HepG2 (cell line): ENCODE measurements at regions not wholly inside any gene's neighbourhood (a gene's known extent, or its start where the extent isn't known, plus 50 kb on each side); places are given as distances from the start of the nearest gene placed in this dataset.

Experiments used
- ATAC-seq: fragments of 200-7000 bp; cut with Tn5 transposase; 3 replicates; pipeline ENCODE4 v1.9.1; 2020; ENCODE audit warnings: mild to moderate bottlenecking, moderate library complexity
- BruUV-seq: library from RNA; stranded (reverse); fragments of 400-500 nt; replicated peaks from 2 replicates; lab custom pipeline; 2021; lab: Mats Ljungman, UMichigan
- CTCF ChIA-PET: fragments of 300-600 bp; formaldehyde crosslinking; extraction: SDS; loops from one replicate; lab custom pipeline; 2021; ENCODE audit warnings: low total read pairs, inconsistent platforms, low intra/inter-chr PET ratio; lab: Yijun Ruan, JAX
- POLR2A ChIA-PET: fragments of 350-600 bp; sonication (Branson Sonifier 250); formaldehyde crosslinking; loops from one replicate; lab custom pipeline; 2020; ENCODE audit warnings: antibody characterized with exemption, inconsistent platforms; lab: Yijun Ruan, JAX
- DNase-seq: peaks from one replicate; pipeline ENCODE4 v3.0.0-alpha.2; 2015; ENCODE audit warnings: low spot score
- FAIRE-seq: peaks from 3 replicates; lab custom pipeline; 2011; peaks lifted over from hg19 to GRCh38; lab: Jason Lieb, UNC
- H2AFZ ChIP-seq: one replicate; pipeline ENCODE4 v1.6.1; 2011; ENCODE audit warnings: low read length, inconsistent platforms
- H3K27ac ChIP-seq: fragments of 300-600 bp; 3 replicates; pipeline ENCODE4 v1.8.0; 2011; ENCODE audit warnings: mixed run types, mild to moderate bottlenecking, mixed read lengths, low read length, inconsistent platforms; ENCODE audit not compliant: insufficient read depth; ENCODE audit errors: extremely low read length
- H3K27me3 ChIP-seq, 2 experiments: fragments of 200-600 bp in 1 of 2; 2 replicates in 1 of 2; 3 replicates in 1 of 2; pipeline versions ENCODE4 v1.6.0 to v1.8.0; 2011; ENCODE audit warnings: low read length in 2 of 2, mild to moderate bottlenecking in 2 of 2, moderate library complexity in 2 of 2, inconsistent platforms in 1 of 2; ENCODE audit not compliant: insufficient read depth in 2 of 2, control insufficient read depth in 1 of 2
- H3K36me3 ChIP-seq, 2 experiments: fragments of 200-600 bp in 1 of 2; replicated peaks in 1 of 2; 2 replicates in 1 of 2; 3 replicates in 1 of 2; pipeline versions ENCODE4 v1.5.1 to v1.8.0; 2011; ENCODE audit warnings: low read length in 2 of 2, inconsistent platforms in 1 of 2; ENCODE audit not compliant: insufficient read depth in 2 of 2, control insufficient read depth in 1 of 2
- H3K4me1 ChIP-seq: 2 replicates; pipeline ENCODE4 v1.5.1; 2012; ENCODE audit warnings: low read length, inconsistent platforms; ENCODE audit not compliant: insufficient read depth
- H3K4me2 ChIP-seq: 2 replicates; pipeline ENCODE4 v1.6.0; 2011; ENCODE audit warnings: low read depth, low read length, inconsistent platforms
- H3K4me3 ChIP-seq, 3 experiments: fragments of 200-600 bp in 1 of 3; sonication (generic), shearing (Covaris generic) in 1 of 3; replicated peaks in 1 of 3; 2 replicates each; pipeline ENCODE4 v1.5.1; 2011 to 2016; ENCODE audit warnings: low read length in 3 of 3, inconsistent platforms in 2 of 3, low read depth in 2 of 3, mild to moderate bottlenecking in 2 of 3, control low read depth in 1 of 3, mixed read lengths in 1 of 3; ENCODE audit not compliant: insufficient read depth in 1 of 3
- H3K79me2 ChIP-seq: one replicate; pipeline ENCODE4 v1.6.1; 2011; ENCODE audit warnings: low read length, inconsistent platforms; ENCODE audit not compliant: insufficient read depth
- H3K9ac ChIP-seq: 2 replicates; pipeline ENCODE4 v1.6.0; 2011; ENCODE audit warnings: mild to moderate bottlenecking, low read depth, low read length, inconsistent platforms; ENCODE audit not compliant: insufficient read depth
- H3K9me3 ChIP-seq: 2 replicates; pipeline ENCODE4 v1.5.1; 2012; ENCODE audit warnings: mild to moderate bottlenecking, low read length
- H4K20me1 ChIP-seq: 2 replicates; pipeline ENCODE4 v1.6.0; 2011; ENCODE audit warnings: inconsistent platforms, mild to moderate bottlenecking, low read length, moderate library complexity; ENCODE audit not compliant: insufficient read depth
- ATF6 ChIP-seq: sonication (generic); formaldehyde crosslinking; conservative IDR thresholded peaks from 2 replicates; pipeline ENCODE4 v1.4.0; 2020; ENCODE audit warnings: missing genetic modification reagents
- CTCF ChIP-seq: sonication (generic); formaldehyde crosslinking; IDR thresholded peaks from 2 replicates; pipeline ENCODE4 v1.5.0; 2020; ENCODE audit warnings: mild to moderate bottlenecking, missing genetic modification reagents, moderate library complexity
- MAX ChIP-seq: IDR thresholded peaks from 2 replicates; pipeline ENCODE4 v1.6.1; 2012; ENCODE audit warnings: inconsistent platforms
- NBN ChIP-seq: fragments of 450-650 bp; conservative IDR thresholded peaks from 2 replicates; pipeline ENCODE4 v1.6.1; 2017
- NFKBIZ ChIP-seq: IDR thresholded peaks from 2 replicates; pipeline ENCODE4 v1.6.1; 2018; ENCODE audit warnings: missing genetic modification reagents, missing compliant biosample characterization
- POGZ ChIP-seq: sonication (generic); formaldehyde crosslinking; IDR thresholded peaks from 2 replicates; pipeline ENCODE4 v1.4.0; 2020; ENCODE audit warnings: mild to moderate bottlenecking, missing genetic modification reagents
- POLR2G ChIP-seq: fragments of 200-400 bp; formaldehyde crosslinking; IDR thresholded peaks from 2 replicates; pipeline ENCODE4 v1.6.1; 2018; ENCODE audit warnings: mild to moderate bottlenecking, low read depth, low read length, moderate library complexity
- SIX4 ChIP-seq: sonication (generic); formaldehyde crosslinking; IDR thresholded peaks from 2 replicates; pipeline ENCODE4 v1.4.0; 2020; ENCODE audit warnings: missing genetic modification reagents
- SMC3 ChIP-seq: IDR thresholded peaks from 2 replicates; pipeline ENCODE4 v1.6.1; 2011; ENCODE audit warnings: low read length, improper control_type of control experiment
- STAG1 ChIP-seq: sonication (generic); formaldehyde crosslinking; IDR thresholded peaks from 2 replicates; pipeline ENCODE4 v1.4.0; 2020; ENCODE audit warnings: missing genetic modification reagents
- TRAFD1 ChIP-seq: sonication (generic); formaldehyde crosslinking; IDR thresholded peaks from 2 replicates; pipeline ENCODE4 v1.5.1; 2020; ENCODE audit warnings: missing genetic modification reagents, mild to moderate bottlenecking, borderline replicate concordance
- ZNF530 ChIP-seq: sonication (generic); formaldehyde crosslinking; IDR thresholded peaks from 2 replicates; pipeline ENCODE4 v1.5.0; 2020; ENCODE audit warnings: low read depth, mild to moderate bottlenecking, missing genetic modification reagents
- ZNF569 ChIP-seq: sonication (generic); formaldehyde crosslinking; IDR thresholded peaks from 2 replicates; pipeline ENCODE4 v1.5.0; 2020; ENCODE audit warnings: mild to moderate bottlenecking, missing genetic modification reagents, moderate library complexity, borderline replicate concordance
- WGBS: methylation state at CpG from one replicate; pipeline ENCODE4 v1.1.6; 2017; ENCODE audit warnings: low lambda C conversion rate; 5-methylcytosine and 5-hydroxymethylcytosine counted together
- in situ Hi-C: cut with HindIII; loops from 2 replicates; pipeline ENCODE4 v1.10.0; 2017; ENCODE audit warnings: low pct_unique_long_range_greater_than_20kb; ENCODE audit not compliant: extremely low pct_ligation_motif_present
- intact Hi-C: fragments of 100-400 bp; cut with micrococcal nuclease; formaldehyde crosslinking; loops from one replicate; pipeline ENCODE4 v1.10.0; 2022; ENCODE audit not compliant: unreplicated experiment

GRCh38 chr7:22002726-22003125 lies 57.0 kb upstream of the CDCA7L start:
- DNase-seq (no peak), ATAC-seq (no peak)
- POLR2A ChIA-PET: no interaction called here
- in situ Hi-C loops: no loop called here
- no peak overlapping the region for H3K4me2 ChIP-seq
- H3K27me3 ChIP-seq: peaks cover 0 to 11% of the 10 kb centered on the region in 2 experiments; a peak in 1 of 5 replicates
- H3K9ac ChIP-seq: no peak overlapping the region
- WGBS: 0% methylated on average over 1 of the region's 1 CpG
- TF ChIP-seq ATF6 (CRISPR knock-in tag): no peak
- TF ChIP-seq, all 625 proteins: peak for 0
- FAIRE-seq: no peak
- Histone ChIP-seq H3K9me3 (no peaks in the 10 kb centered on the region), H3K4me1 (no peaks in the 10 kb centered on the region), H3K79me2 (no peaks in the 10 kb centered on the region), H3K36me3 (no peaks in the 10 kb centered on the region), H3K4me3 (no peak overlapping the region), H2AFZ (no peak overlapping the region), H3K27ac (no peak overlapping the region), H4K20me1 (no peaks in the 10 kb centered on the region)
- intact Hi-C loops: no loop called here
- CTCF ChIA-PET: no interaction called here
- BruUV-seq: no TSS peak

GRCh38 chr7:22001345-22002004 lies 55.8 kb upstream of the CDCA7L start:
- no peaks in the 10 kb centered on the region for H3K9me3 ChIP-seq
- in situ Hi-C loops: no loop called here
- TF ChIP-seq CTCF (CRISPR knock-in tag): peak; percentile 66
- peak; percentile 60 for TF ChIP-seq STAG1 (CRISPR knock-in tag)
- TF ChIP-seq SIX4 (CRISPR knock-in tag): no peak
- no peak for TF ChIP-seq ZNF530
- TF ChIP-seq POGZ (CRISPR knock-in tag): no peak
- TF ChIP-seq NFKBIZ (CRISPR knock-in tag): no peak
- no peak for TF ChIP-seq NBN
- TF ChIP-seq ZNF569 (CRISPR knock-in tag): no peak
- TF ChIP-seq POLR2G: no peak
- TF ChIP-seq MAX: no peak
- no peak for TF ChIP-seq TRAFD1 (CRISPR knock-in tag)
- TF ChIP-seq SMC3: peak; percentile 33; the same call in 1 of the 2 replicates

More at GRCh38 chr7:22001345-22002004, 55.8 kb upstream of the CDCA7L start:
- intact Hi-C loops: no loop called here
- CTCF ChIA-PET: no interaction called here
- Histone ChIP-seq H3K4me2 (no peak overlapping the region), H3K4me3 (no peak overlapping the region), H2AFZ (no peak overlapping the region), H4K20me1 (no peaks in the 10 kb centered on the region), H3K36me3 (no peaks in the 10 kb centered on the region), H3K27me3 (peaks cover 0 to 6% of the 10 kb centered on the region in 2 experiments; a peak in 1 of 5 replicates), H3K9ac (no peak overlapping the region), H3K4me1 (no peaks in the 10 kb centered on the region), H3K79me2 (no peaks in the 10 kb centered on the region), H3K27ac (no peak overlapping the region)
- POLR2A ChIA-PET: no interaction called here
- DNase-seq (peak; percentile 27), FAIRE-seq (peak; percentile 52), ATAC-seq (peak; percentile 48)
- BruUV-seq: no TSS peak
- WGBS: 22% methylated on average over 8 of the region's 8 CpGs
